Loucy (cell line): ENCODE measurements at regions not wholly inside any gene's neighbourhood (a gene's known extent, or its start where the extent isn't known, plus 50 kb on each side); places are given as distances from the start of the nearest gene placed in this dataset.

Source experiments
- CTCF ChIP-seq: fragments of 200-600 bp; sonication (generic); conservative IDR thresholded peaks from 2 replicates; pipeline ENCODE4 v1.5.1; 2014; ENCODE audit warnings: mild to moderate bottlenecking, antibody characterized with exemption, low read length
- EZH2phosphoT487 ChIP-seq: fragments of 200-600 bp; IDR thresholded peaks from 2 replicates; pipeline ENCODE4 v1.6.1; 2018; ENCODE audit warnings: antibody characterized with exemption, mild to moderate bottlenecking, moderate library complexity, borderline replicate concordance

GRCh38 chr1:79928901-79929300, 922.4 kb upstream of the ADGRL4 start:
- TF ChIP-seq CTCF (no peak), EZH2phosphoT487 (no peak)
